K562 (cell line): ENCODE measurements at regions not wholly inside any gene's neighbourhood (a gene's known extent, or its start where the extent isn't known, plus 50 kb on each side); places are given as distances from the start of the nearest gene placed in this dataset.

ENCODE experiments used
- ATAC-seq: fragments of 200-7000 bp; cut with Tn5 transposase; 3 replicates; pipeline ENCODE4 v1.9.1; 2020; ENCODE audit warnings: moderate library complexity
- BruUV-seq: library from RNA; stranded (reverse); fragments of 400-500 nt; replicated peaks from 2 replicates; lab custom pipeline; 2021; lab: Mats Ljungman, UMichigan
- CTCF ChIA-PET: fragments of 300-600 bp; formaldehyde crosslinking; extraction: SDS; loops from one replicate; lab custom pipeline; 2021; ENCODE audit warnings: low intra/inter-chr PET ratio; lab: Yijun Ruan, JAX
- POLR2A ChIA-PET: fragments of 300-600, 350-650 bp; sonication (Branson Sonifier 250); formaldehyde crosslinking; extraction: SDS; loops from one replicate; lab custom pipeline; 2021; ENCODE audit warnings: antibody characterized with exemption, inconsistent platforms; lab: Yijun Ruan, JAX
- DNase-seq, 4 experiments: peaks; one replicate each; pipeline versions ENCODE4 v3.0.0 to v3.0.0-alpha.2; 2011 to 2018; ENCODE audit warnings: low spot score in 3 of 4, mixed read lengths in 3 of 4; ENCODE audit errors: extremely low read depth in 1 of 4
- FAIRE-seq: peaks from 2 replicates; lab custom pipeline; 2011; peaks lifted over from hg19 to GRCh38; lab: Jason Lieb, UNC
- H2AFZ ChIP-seq: 2 replicates; pipeline ENCODE4 v1.6.0; 2011; ENCODE audit warnings: low read depth, low read length, control low read depth, inconsistent platforms
- H3K27ac ChIP-seq: fragments of 200-600 bp; 3 replicates; pipeline ENCODE4 v1.8.0; 2011; ENCODE audit warnings: low read depth, mild to moderate bottlenecking, control low read depth, inconsistent platforms, low read length, moderate library complexity, mixed read lengths; ENCODE audit errors: extremely low read depth
- H3K27me3 ChIP-seq, 2 experiments: fragments of 300-600 bp in 1 of 2; 2 replicates in 1 of 2; 3 replicates in 1 of 2; pipeline versions ENCODE4 v1.6.0 to v1.8.0; 2011; ENCODE audit warnings: inconsistent platforms in 2 of 2, low read length in 2 of 2, mild to moderate bottlenecking in 1 of 2, mixed read lengths in 1 of 2, moderate library complexity in 1 of 2; ENCODE audit not compliant: control insufficient read depth in 2 of 2, insufficient read depth in 2 of 2
- H3K36me3 ChIP-seq: fragments of 300-600 bp; 3 replicates; pipeline ENCODE4 v1.8.0; 2011; ENCODE audit warnings: mild to moderate bottlenecking, low read length, inconsistent platforms; ENCODE audit not compliant: control insufficient read depth, insufficient read depth
- H3K4me1 ChIP-seq, 2 experiments: fragments of 200-600 bp in 1 of 2; replicated peaks in 1 of 2; 2 replicates in 1 of 2; 3 replicates in 1 of 2; pipeline versions ENCODE4 v1.5.1 to v1.8.0; 2011; ENCODE audit warnings: inconsistent platforms in 2 of 2, low read length in 2 of 2, mild to moderate bottlenecking in 1 of 2, mixed read lengths in 1 of 2, moderate library complexity in 1 of 2; ENCODE audit not compliant: control insufficient read depth in 2 of 2, insufficient read depth in 2 of 2
- H3K4me2 ChIP-seq: 2 replicates; pipeline ENCODE4 v1.6.1; 2011; ENCODE audit warnings: low read length, control low read depth, inconsistent platforms, mixed read lengths; ENCODE audit not compliant: insufficient read depth
- H3K4me3 ChIP-seq: fragments of 200-600 bp; sonication (generic), shearing (Covaris generic); 2 replicates; pipeline ENCODE4 v1.5.1; 2016; ENCODE audit warnings: control low read depth, inconsistent platforms
- H3K79me2 ChIP-seq: fragments of 200-600 bp; 3 replicates; pipeline ENCODE4 v1.8.0; 2011; ENCODE audit warnings: low read length, inconsistent platforms; ENCODE audit not compliant: control insufficient read depth, insufficient read depth
- H3K9ac ChIP-seq, 2 experiments: 2 replicates each; pipeline versions ENCODE4 v1.6.0 to v1.6.1; 2011; ENCODE audit warnings: low read depth in 2 of 2, low read length in 2 of 2, control low read depth in 1 of 2, inconsistent platforms in 1 of 2, mild to moderate bottlenecking in 1 of 2, mixed read lengths in 1 of 2; ENCODE audit not compliant: insufficient read depth in 1 of 2
- H3K9me1 ChIP-seq: one replicate; pipeline ENCODE4 v1.6.0; 2011; ENCODE audit warnings: inconsistent platforms, mild to moderate bottlenecking, low read length, moderate library complexity; ENCODE audit not compliant: control insufficient read depth, insufficient read depth
- H3K9me3 ChIP-seq: replicated peaks from 2 replicates; pipeline ENCODE4 v1.5.1; 2011; ENCODE audit warnings: low read depth, low read length, inconsistent platforms; ENCODE audit not compliant: control insufficient read depth, insufficient read depth
- H4K20me1 ChIP-seq: replicated peaks from 2 replicates; pipeline ENCODE4 v1.6.1; 2011; ENCODE audit warnings: low read length, inconsistent platforms, mixed read lengths; ENCODE audit not compliant: control insufficient read depth, insufficient read depth
- BRF1 ChIP-seq: IDR thresholded peaks from 3 replicates; pipeline ENCODE4 v1.6.1; 2011; ENCODE audit warnings: borderline replicate concordance, mild to moderate bottlenecking; ENCODE audit not compliant: insufficient read length; ENCODE audit errors: extremely low read depth
- L3MBTL2 ChIP-seq: fragments of 450-650 bp; IDR thresholded peaks from 2 replicates; pipeline ENCODE4 v1.6.1; 2016; ENCODE audit warnings: mild to moderate bottlenecking, moderate library complexity
- MXI1 ChIP-seq: IDR thresholded peaks from 2 replicates; pipeline ENCODE4 v1.6.1; 2011; ENCODE audit warnings: low read depth, mild to moderate bottlenecking, improper control_type of control experiment, low read length
- NCOR1 ChIP-seq: fragments of 450-650 bp; IDR thresholded peaks from 2 replicates; pipeline ENCODE4 v1.6.1; 2016; ENCODE audit warnings: mild to moderate bottlenecking, moderate library complexity
- NR4A1 ChIP-seq, 2 experiments: fragments of 250-450 bp in 1 of 2; fragments of 450-650 bp in 1 of 2; sonication (Bioruptor Pico) in 1 of 2; IDR thresholded peaks; 2 replicates each; pipeline versions ENCODE4 v1.4.0 to v1.6.1; 2016 to 2020; ENCODE audit warnings: mild to moderate bottlenecking in 2 of 2, missing compliant biosample characterization in 1 of 2, missing genetic modification characterization in 1 of 2, moderate library complexity in 1 of 2
- PTTG1 ChIP-seq: fragments of 450-650 bp; IDR thresholded peaks from 2 replicates; pipeline ENCODE4 v1.6.1; 2016; ENCODE audit warnings: low read depth, mild to moderate bottlenecking, missing genetic modification characterization, missing compliant biosample characterization
- RBM15 ChIP-seq: fragments of 200-400 bp; formaldehyde crosslinking; IDR thresholded peaks from 2 replicates; pipeline ENCODE4 v1.6.1; 2018; ENCODE audit warnings: mild to moderate bottlenecking, low read length, moderate library complexity; ENCODE audit not compliant: insufficient read depth
- TFAP4 ChIP-seq: sonication (generic); formaldehyde crosslinking; IDR thresholded peaks from 2 replicates; pipeline ENCODE4 v1.8.0; 2022; ENCODE audit warnings: missing genetic modification reagents, mild to moderate bottlenecking, moderate library complexity, borderline replicate concordance
- ZNF175 ChIP-seq: fragments of 200-800 bp; sonication (Bioruptor generic); IDR thresholded peaks from 2 replicates; pipeline ENCODE4 v1.6.1; 2016; ENCODE audit warnings: low read depth, mild to moderate bottlenecking, missing genetic modification characterization, missing compliant biosample characterization
- ZNF212 ChIP-seq: fragments of 450-650 bp; formaldehyde crosslinking; IDR thresholded peaks from 2 replicates; pipeline ENCODE4 v1.4.0; 2020; ENCODE audit warnings: mild to moderate bottlenecking
- ZNF316 ChIP-seq: fragments of 450-650 bp; IDR thresholded peaks from 2 replicates; pipeline ENCODE4 v1.6.1; 2016
- ZNF398 ChIP-seq: fragments of 250-450 bp; sonication (Bioruptor Pico); IDR thresholded peaks from 2 replicates; pipeline ENCODE4 v1.8.0; 2021; ENCODE audit warnings: moderate library complexity, mild to moderate bottlenecking, inconsistent platforms
- whole genome bisulfite sequencing: fragments of 100-300 bp; shearing (Covaris generic); methylation state at CpG from one replicate; pipeline ENCODE4 v1.1.6; 2016; ENCODE audit warnings: low coverage, mixed read lengths; ENCODE audit not compliant: insufficient coverage; ENCODE audit errors: missing lambda C conversion rate; 5-methylcytosine and 5-hydroxymethylcytosine counted together
- in situ Hi-C: fragments of 300-500 bp; cut with MboI; formaldehyde crosslinking; loops from 4 replicates; pipeline ENCODE4 v1.15.0; 2018; ENCODE audit warnings: inconsistent platforms, mixed read lengths
- intact Hi-C: fragments of 100-400 bp; cut with micrococcal nuclease; formaldehyde crosslinking; loops from 2 replicates; pipeline ENCODE4 v1.14.2; 2022
- TF ChIP-seq, protein P1 (sequence below): fragments of 250-450 bp; sonication (Bioruptor Pico); IDR thresholded peaks from 2 replicates; pipeline ENCODE4 v1.4.0; 2020; ENCODE audit warnings: mild to moderate bottlenecking
- TF ChIP-seq, protein P2 (sequence below): fragments of 250-450 bp; sonication (Bioruptor Pico); IDR thresholded peaks from 2 replicates; pipeline ENCODE4 v1.8.0; 2022; ENCODE audit warnings: moderate library complexity, mild to moderate bottlenecking, inconsistent platforms

GRCh38 chr13:103810026-103810425, 743.8 kb upstream of the SLC10A2 start:
- H4K20me1 ChIP-seq, result no peaks in the 10 kb centered on the region
- CTCF ChIA-PET, result no interaction called here
- intact Hi-C loops, result loop anchor here (5.0 kb wide), 1 partner anchor 278 kb away; no protein-coding TSS in a partner anchor
- in situ Hi-C loops, result no loop called here
- H3K4me1 ChIP-seq, result no peaks in the 10 kb centered on the region
- no peak overlapping the region for H2AFZ ChIP-seq
- no peaks in the 10 kb centered on the region for H3K36me3 ChIP-seq
- H3K4me2 ChIP-seq, result no peak overlapping the region
- FAIRE-seq (no peak), ATAC-seq (no peak)
- no peak overlapping the region for H3K4me3 ChIP-seq
- no peak overlapping the region for H3K9ac ChIP-seq
- H3K27ac ChIP-seq, result no peak overlapping the region
- TF ChIP-seq NCOR1 (no peak), TFAP4 (CRISPR knock-in tag) (no peak), PTTG1 (tag) (no peak), ZNF398 (no peak), ZNF212 (CRISPR knock-in tag) (no peak), RBM15 (no peak), ZNF175 (CRISPR knock-in tag) (no peak), ZNF316 (no peak), BRF1 (no peak), L3MBTL2 (no peak), MXI1 (no peak), NR4A1 (CRISPR knock-in tag; IDR thresholded peaks at IDR 0.05) (no peak), NR4A1 (tag; IDR thresholded peaks at IDR 0.05) (no peak)
- TF ChIP-seq, protein P1, sequence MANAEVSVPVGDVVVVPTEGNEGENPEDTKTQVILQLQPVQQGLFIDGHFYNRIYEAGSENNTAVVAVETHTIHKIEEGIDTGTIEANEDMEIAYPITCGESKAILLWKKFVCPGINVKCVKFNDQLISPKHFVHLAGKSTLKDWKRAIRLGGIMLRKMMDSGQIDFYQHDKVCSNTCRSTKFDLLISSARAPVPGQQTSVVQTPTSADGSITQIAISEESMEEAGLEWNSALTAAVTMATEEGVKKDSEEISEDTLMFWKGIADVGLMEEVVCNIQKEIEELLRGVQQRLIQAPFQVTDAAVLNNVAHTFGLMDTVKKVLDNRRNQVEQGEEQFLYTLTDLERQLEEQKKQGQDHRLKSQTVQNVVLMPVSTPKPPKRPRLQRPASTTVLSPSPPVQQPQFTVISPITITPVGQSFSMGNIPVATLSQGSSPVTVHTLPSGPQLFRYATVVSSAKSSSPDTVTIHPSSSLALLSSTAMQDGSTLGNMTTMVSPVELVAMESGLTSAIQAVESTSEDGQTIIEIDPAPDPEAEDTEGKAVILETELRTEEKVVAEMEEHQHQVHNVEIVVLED (CRISPR knock-in tag), result no peak
- TF ChIP-seq, protein P2, sequence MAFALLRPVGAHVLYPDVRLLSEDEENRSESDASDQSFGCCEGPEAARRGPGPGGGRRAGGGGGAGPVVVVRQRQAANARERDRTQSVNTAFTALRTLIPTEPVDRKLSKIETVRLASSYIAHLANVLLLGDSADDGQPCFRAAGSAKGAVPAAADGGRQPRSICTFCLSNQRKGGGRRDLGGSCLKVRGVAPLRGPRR (CRISPR knock-in tag), result no peak
- TF ChIP-seq, all 486 proteins: peak for 0
- DNase-seq, result no peak
- POLR2A ChIA-PET, result no interaction called here
- no peaks in the 10 kb centered on the region for H3K9me3 ChIP-seq
- no peaks in the 10 kb centered on the region for H3K9me1 ChIP-seq
- no peaks in the 10 kb centered on the region for H3K27me3 ChIP-seq
- no peaks in the 10 kb centered on the region for H3K79me2 ChIP-seq
- no TSS peak for BruUV-seq
- 0% methylated on average over 2 of the region's 3 CpGs for WGBS
